Neural cell (in vitro differentiated cells): ENCODE measurements at regions not wholly inside any gene's neighbourhood (a gene's known extent, or its start where the extent isn't known, plus 50 kb on each side); places are given as distances from the start of the nearest gene placed in this dataset.

ENCODE experiments used
- H2AFZ ChIP-seq: fragments of 200-600, 300-800 bp; sonication (generic), shearing (Covaris generic); 2 replicates; pipeline ENCODE4 v1.6.0; 2014; ENCODE audit warnings: low read depth, mild to moderate bottlenecking, antibody characterized with exemption, low read length, moderate library complexity
- H3F3A ChIP-seq: fragments of 200-600 bp; shearing (Covaris generic); 2 replicates; pipeline ENCODE4 v1.6.1; 2016; ENCODE audit warnings: mild to moderate bottlenecking, moderate library complexity, mixed read lengths, antibody characterized with exemption, low read length; ENCODE audit not compliant: insufficient read depth, poor library complexity, severe bottlenecking
- H3K27ac ChIP-seq: fragments of 200-600, 300-800 bp; sonication (generic), shearing (Covaris generic); 2 replicates; pipeline ENCODE4 v1.5.1; 2014; ENCODE audit warnings: mild to moderate bottlenecking, low read length, moderate library complexity
- H3K27me3 ChIP-seq: fragments of 300-800, 200-600 bp; sonication (generic), shearing (Covaris generic); 2 replicates; pipeline ENCODE4 v1.6.0; 2014; ENCODE audit warnings: mild to moderate bottlenecking, low read depth, low read length, moderate library complexity; ENCODE audit not compliant: insufficient read depth
- H3K36me3 ChIP-seq: fragments of 300-800, 200-600 bp; sonication (generic), shearing (Covaris generic); 2 replicates; pipeline ENCODE4 v1.5.1; 2014; ENCODE audit warnings: mild to moderate bottlenecking, antibody characterized with exemption, low read length, moderate library complexity; ENCODE audit not compliant: insufficient read depth
- H3K4me2 ChIP-seq: fragments of 300-800, 200-600 bp; sonication (generic), shearing (Covaris generic); 2 replicates; pipeline ENCODE4 v1.6.0; 2014; ENCODE audit warnings: mild to moderate bottlenecking, low read length
- H3K4me3 ChIP-seq: fragments of 300-800, 200-600 bp; sonication (generic), shearing (Covaris generic); 2 replicates; pipeline ENCODE4 v1.5.1; 2014; ENCODE audit warnings: mild to moderate bottlenecking, low read length, moderate library complexity
- H3K79me2 ChIP-seq: fragments of 200-600 bp; shearing (Covaris generic); replicated peaks from 2 replicates; pipeline ENCODE4 v1.6.0; 2014; ENCODE audit warnings: mild to moderate bottlenecking, low read length, moderate library complexity; ENCODE audit not compliant: insufficient read depth
- H3K9ac ChIP-seq: fragments of 300-800, 200-600 bp; sonication (generic), shearing (Covaris generic); 2 replicates; pipeline ENCODE4 v1.6.1; 2016; ENCODE audit warnings: mild to moderate bottlenecking, low read length, mixed read lengths
- H3K9me2 ChIP-seq: fragments of 200-600 bp; shearing (Covaris generic); 2 replicates; pipeline ENCODE4 v1.6.1; 2016; ENCODE audit warnings: mild to moderate bottlenecking, low read length, mixed read lengths; ENCODE audit not compliant: insufficient read depth
- H3K9me3 ChIP-seq: fragments of 200-600, 300-800 bp; sonication (generic), shearing (Covaris generic); 2 replicates; pipeline ENCODE4 v1.6.1; 2016; ENCODE audit warnings: mild to moderate bottlenecking, mixed run types, low read length, moderate library complexity, mixed read lengths
- H4K20me1 ChIP-seq: fragments of 200-600 bp; shearing (Covaris generic); 2 replicates; pipeline ENCODE4 v1.6.1; 2016; ENCODE audit warnings: mild to moderate bottlenecking, mixed run types; ENCODE audit not compliant: insufficient read depth
- CTCF ChIP-seq: fragments of 450-650 bp; IDR thresholded peaks from 2 replicates; pipeline ENCODE4 v1.5.1; 2014; ENCODE audit warnings: antibody characterized with exemption, mild to moderate bottlenecking, moderate library complexity; ENCODE audit not compliant: poor library complexity, severe bottlenecking
- EP300 ChIP-seq: fragments of 450-650 bp; conservative IDR thresholded peaks from 2 replicates; pipeline ENCODE4 v1.6.1; 2014; ENCODE audit warnings: antibody characterized with exemption, mild to moderate bottlenecking, moderate library complexity; ENCODE audit not compliant: poor library complexity, severe bottlenecking
- EZH2 ChIP-seq: fragments of 200-600, 300-800 bp; shearing (Covaris generic), sonication (generic); IDR thresholded peaks from 2 replicates; pipeline ENCODE4 v1.6.1; 2014; ENCODE audit warnings: antibody characterized with exemption, low read length, borderline replicate concordance, mild to moderate bottlenecking; ENCODE audit not compliant: insufficient read depth, poor library complexity, severe bottlenecking
- MXI1 ChIP-seq: fragments of 450-650 bp; conservative IDR thresholded peaks from 2 replicates; pipeline ENCODE4 v1.6.1; 2014; ENCODE audit warnings: antibody characterized with exemption, mild to moderate bottlenecking; ENCODE audit not compliant: poor library complexity, severe bottlenecking
- POLR2AphosphoS5 ChIP-seq: IDR thresholded peaks from 2 replicates; pipeline ENCODE4 v1.6.1; 2012
- RAD21 ChIP-seq: fragments of 450-650 bp; conservative IDR thresholded peaks from 2 replicates; pipeline ENCODE4 v1.6.1; 2014; ENCODE audit warnings: antibody characterized with exemption, mild to moderate bottlenecking, moderate library complexity
- REST ChIP-seq: IDR thresholded peaks from 2 replicates; pipeline ENCODE4 v1.6.1; 2012; ENCODE audit warnings: borderline replicate concordance
- SMC3 ChIP-seq: fragments of 450-650 bp; conservative IDR thresholded peaks from 2 replicates; pipeline ENCODE4 v1.6.1; 2014; ENCODE audit warnings: antibody characterized with exemption, mild to moderate bottlenecking, moderate library complexity; ENCODE audit not compliant: poor library complexity
- TAF1 ChIP-seq: IDR thresholded peaks from 2 replicates; pipeline ENCODE4 v1.6.1; 2012; ENCODE audit warnings: low read depth

- H3K4me2 ChIP-seq, result no peak overlapping the region
- no peak overlapping the region for H2AFZ ChIP-seq
- no peaks in the 10 kb centered on the region for H3K9me3 ChIP-seq
- H3K27me3 ChIP-seq, result no peaks in the 10 kb centered on the region
- H3K4me3 ChIP-seq, result no peak overlapping the region
- no peaks in the 10 kb centered on the region for H3K79me2 ChIP-seq
- H3K36me3 ChIP-seq, result no peaks in the 10 kb centered on the region
- H3K9ac ChIP-seq, result no peak overlapping the region
- H4K20me1 ChIP-seq, result no peaks in the 10 kb centered on the region
- H3F3A ChIP-seq, result no peaks in the 10 kb centered on the region
- TF ChIP-seq MXI1 (no peak), POLR2AphosphoS5 (no peak), RAD21 (no peak), CTCF (no peak), SMC3 (no peak), REST (no peak), EP300 (no peak), EZH2 (no peak)
- H3K27ac ChIP-seq, result no peak overlapping the region
- H3K9me2 ChIP-seq, result no peaks in the 10 kb centered on the region
Measured at GRCh38 chr3:162612991-162613390, 1116.4 kb downstream of the OTOL1 start.

GRCh38 chr3:162626172-162626571 is 1129.6 kb downstream of the OTOL1 start:
- Histone ChIP-seq H3K9me2 (no peaks in the 10 kb centered on the region), H3F3A (no peaks in the 10 kb centered on the region), H3K4me3 (no peak overlapping the region), H3K4me2 (no peak overlapping the region), H3K27me3 (no peaks in the 10 kb centered on the region), H3K9me3 (no peaks in the 10 kb centered on the region), H3K36me3 (no peaks in the 10 kb centered on the region), H3K9ac (no peak overlapping the region), H3K27ac (no peak overlapping the region), H3K79me2 (no peaks in the 10 kb centered on the region), H4K20me1 (no peaks in the 10 kb centered on the region), H2AFZ (no peak overlapping the region)
- no peak for TF ChIP-seq EZH2
- TF ChIP-seq RAD21, result no peak
- TF ChIP-seq CTCF, result no peak
- TF ChIP-seq POLR2AphosphoS5, result no peak
- TF ChIP-seq REST, result no peak
- no peak for TF ChIP-seq SMC3
- no peak for TF ChIP-seq MXI1
- TF ChIP-seq TAF1, result no peak
- no peak for TF ChIP-seq EP300
